Parathyroid adenoma (tissue), 2 donors: ENCODE measurements at regions not wholly inside any gene's neighbourhood (a gene's known extent, or its start where the extent isn't known, plus 50 kb on each side); places are given as distances from the start of the nearest gene placed in this dataset.
A peak's percentile ranks its signal among the peaks of the same experiment; 100 is the strongest.

ENCODE experiments used
- H2AFZ ChIP-seq: fragments of 300-600 bp; sonication (generic); one replicate; pipeline ENCODE4 v1.7.0; 2017; ENCODE audit warnings: antibody characterized with exemption, mild to moderate bottlenecking
- H3K27ac ChIP-seq: fragments of 300-600 bp; sonication (generic); one replicate; pipeline ENCODE4 v1.7.0; 2017
- H3K27me3 ChIP-seq: fragments of 300-600 bp; sonication (generic); one replicate; pipeline ENCODE4 v1.7.0; 2017; ENCODE audit warnings: low read length; ENCODE audit not compliant: control insufficient read depth, insufficient read depth
- H3K36me3 ChIP-seq: fragments of 300-600 bp; sonication (generic); one replicate; pipeline ENCODE4 v1.7.0; 2017; ENCODE audit warnings: low read length; ENCODE audit not compliant: control insufficient read depth, insufficient read depth
- H3K4me1 ChIP-seq: fragments of 300-600 bp; sonication (generic); one replicate; pipeline ENCODE4 v1.7.0; 2017; ENCODE audit warnings: control low read depth
- H3K4me2 ChIP-seq: fragments of 300-600 bp; sonication (generic); one replicate; pipeline ENCODE4 v1.7.0; 2017; ENCODE audit warnings: low read length
- H3K4me3 ChIP-seq: fragments of 300-600 bp; sonication (generic); one replicate; pipeline ENCODE4 v1.7.0; 2017; ENCODE audit warnings: low read depth, low read length
- H3K79me2 ChIP-seq: fragments of 300-600 bp; sonication (generic); one replicate; pipeline ENCODE4 v1.7.0; 2017; ENCODE audit warnings: control low read depth
- H3K9ac ChIP-seq: fragments of 300-600 bp; sonication (generic); one replicate; pipeline ENCODE4 v1.7.0; 2017; ENCODE audit warnings: mild to moderate bottlenecking
- H3K9me3 ChIP-seq: fragments of 300-600 bp; sonication (generic); one replicate; pipeline ENCODE4 v1.7.0; 2017; ENCODE audit warnings: low read length; ENCODE audit not compliant: control insufficient read depth
- TF ChIP-seq, protein P1 (sequence below): fragments of 300-600 bp; sonication (generic); IDR thresholded peaks from one replicate; pipeline ENCODE4 v1.7.0; 2017; ENCODE audit warnings: antibody characterized with exemption, mild to moderate bottlenecking
- donor health status: primary hyperparathyroidism.

DNA sequence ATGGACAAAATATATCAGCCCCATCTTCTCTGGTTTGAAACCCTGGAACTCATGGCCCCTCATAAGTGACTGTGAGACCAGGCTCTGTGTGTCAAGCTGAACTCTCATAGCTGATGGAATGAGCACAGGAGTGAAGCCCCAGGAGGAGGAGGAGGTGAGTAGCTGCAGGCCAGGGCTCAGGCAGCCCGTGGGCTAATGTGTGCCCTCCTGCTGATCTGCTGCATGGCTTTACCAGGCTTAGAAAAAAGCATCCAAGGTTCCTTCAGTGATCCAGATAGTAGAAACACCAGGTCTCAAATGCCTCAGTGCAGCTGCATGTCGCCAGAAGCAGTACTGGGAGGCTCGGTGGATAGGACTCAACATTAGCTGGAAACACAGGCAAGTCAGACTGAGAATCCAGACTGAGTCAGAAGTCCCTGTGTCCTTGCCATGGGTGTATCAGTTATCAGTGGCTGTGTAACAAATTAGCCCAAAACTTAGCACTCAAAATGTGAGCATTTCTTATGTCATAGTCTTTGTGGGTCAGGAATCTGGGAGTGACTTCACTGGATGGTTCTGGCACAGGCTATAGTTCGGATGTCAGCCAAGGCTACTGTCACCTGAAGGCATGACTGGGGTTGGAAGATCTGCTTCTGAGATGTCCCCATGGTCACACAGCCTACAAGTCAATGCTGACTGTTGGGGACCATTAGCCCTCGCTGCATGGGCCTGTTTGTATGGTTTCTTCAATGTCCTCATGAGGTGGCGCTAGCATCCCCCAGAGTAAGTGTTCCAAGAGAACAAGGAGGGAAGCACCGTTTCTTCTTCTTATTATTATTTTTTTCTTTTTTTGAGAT, 255.4 kb upstream of the IRF2BP2 start:
- no peak overlapping the region for H3K4me2 ChIP-seq
- no peak overlapping the region for H3K9ac ChIP-seq
- H3K36me3 ChIP-seq, result no peaks in the 10 kb centered on the region
- TF ChIP-seq, protein P1, sequence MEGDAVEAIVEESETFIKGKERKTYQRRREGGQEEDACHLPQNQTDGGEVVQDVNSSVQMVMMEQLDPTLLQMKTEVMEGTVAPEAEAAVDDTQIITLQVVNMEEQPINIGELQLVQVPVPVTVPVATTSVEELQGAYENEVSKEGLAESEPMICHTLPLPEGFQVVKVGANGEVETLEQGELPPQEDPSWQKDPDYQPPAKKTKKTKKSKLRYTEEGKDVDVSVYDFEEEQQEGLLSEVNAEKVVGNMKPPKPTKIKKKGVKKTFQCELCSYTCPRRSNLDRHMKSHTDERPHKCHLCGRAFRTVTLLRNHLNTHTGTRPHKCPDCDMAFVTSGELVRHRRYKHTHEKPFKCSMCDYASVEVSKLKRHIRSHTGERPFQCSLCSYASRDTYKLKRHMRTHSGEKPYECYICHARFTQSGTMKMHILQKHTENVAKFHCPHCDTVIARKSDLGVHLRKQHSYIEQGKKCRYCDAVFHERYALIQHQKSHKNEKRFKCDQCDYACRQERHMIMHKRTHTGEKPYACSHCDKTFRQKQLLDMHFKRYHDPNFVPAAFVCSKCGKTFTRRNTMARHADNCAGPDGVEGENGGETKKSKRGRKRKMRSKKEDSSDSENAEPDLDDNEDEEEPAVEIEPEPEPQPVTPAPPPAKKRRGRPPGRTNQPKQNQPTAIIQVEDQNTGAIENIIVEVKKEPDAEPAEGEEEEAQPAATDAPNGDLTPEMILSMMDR, result no peak
- no peaks in the 10 kb centered on the region for H3K79me2 ChIP-seq
- no peak overlapping the region for H3K27ac ChIP-seq
- H3K9me3 ChIP-seq, result no peaks in the 10 kb centered on the region
- H3K4me3 ChIP-seq, result no peak overlapping the region
- H2AFZ ChIP-seq, result no peak overlapping the region
- H3K4me1 ChIP-seq, result peaks cover 3% of the 10 kb centered on the region
- H3K27me3 ChIP-seq, result no peaks in the 10 kb centered on the region

GRCh38 chr1:234864116-234864515, 254.1 kb upstream of the IRF2BP2 start:
- Histone ChIP-seq H3K4me2 (no peak overlapping the region), H3K9me3 (no peaks in the 10 kb centered on the region), H3K4me1 (peaks cover 3% of the 10 kb centered on the region), H2AFZ (no peak overlapping the region), H3K4me3 (no peak overlapping the region), H3K27me3 (no peaks in the 10 kb centered on the region), H3K79me2 (no peaks in the 10 kb centered on the region), H3K9ac (no peak overlapping the region), H3K27ac (no peak overlapping the region), H3K36me3 (no peaks in the 10 kb centered on the region)
- TF ChIP-seq, protein P1, result no peak

DNA sequence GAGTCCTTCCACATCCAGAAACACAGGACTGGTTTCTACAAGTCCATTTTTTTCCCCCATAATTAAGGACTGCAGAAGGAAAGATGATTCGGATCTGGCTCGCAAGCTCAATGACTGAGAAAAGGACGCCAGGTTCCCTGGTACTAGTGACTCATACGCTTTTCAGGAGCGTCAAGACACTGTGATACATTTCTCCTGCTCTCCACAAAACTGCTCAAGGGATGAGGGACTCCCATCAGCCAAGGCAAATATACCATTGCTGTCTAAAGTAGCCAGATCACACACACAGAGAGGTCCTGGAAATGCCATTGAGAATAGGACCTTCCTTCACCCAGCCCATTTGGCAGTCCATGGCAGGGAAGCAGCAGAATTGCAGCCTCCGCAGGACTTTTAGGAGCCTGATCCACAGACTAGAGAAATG, 253.6 kb upstream of the IRF2BP2 start:
- Histone ChIP-seq H3K9me3 (no peaks in the 10 kb centered on the region), H3K27ac (peak overlapping the region; percentile 60), H3K4me3 (no peak overlapping the region), H3K79me2 (no peaks in the 10 kb centered on the region), H2AFZ (peak overlapping the region; percentile 53), H3K27me3 (no peaks in the 10 kb centered on the region), H3K36me3 (no peaks in the 10 kb centered on the region), H3K9ac (no peak overlapping the region), H3K4me1 (peaks cover 3% of the 10 kb centered on the region), H3K4me2 (no peak overlapping the region)
- TF ChIP-seq, protein P1, result no peak

- Histone ChIP-seq H3K36me3 (no peaks in the 10 kb centered on the region), H3K27ac (peak overlapping the region; percentile 60), H3K4me1 (peaks cover 3% of the 10 kb centered on the region), H3K4me2 (no peak overlapping the region), H3K79me2 (no peaks in the 10 kb centered on the region), H3K4me3 (no peak overlapping the region), H2AFZ (peak overlapping the region; percentile 53), H3K9ac (no peak overlapping the region), H3K9me3 (no peaks in the 10 kb centered on the region), H3K27me3 (no peaks in the 10 kb centered on the region)
- TF ChIP-seq, protein P1, result no peak
These were observed 253.1 kb upstream of the IRF2BP2 start for GRCh38 chr1:234862944-234863515.
